GM12878 (cell line): ENCODE measurements at regions not wholly inside any gene's neighbourhood (a gene's known extent, or its start where the extent isn't known, plus 50 kb on each side); places are given as distances from the start of the nearest gene placed in this dataset.

Experiments
- ATAC-seq: fragments of 200-7000 bp; cut with Tn5 transposase; 3 replicates; pipeline ENCODE4 v1.9.1; 2020; ENCODE audit warnings: mild to moderate bottlenecking, moderate library complexity
- BruUV-seq: library from RNA; stranded (reverse); fragments of 400-500 nt; replicated peaks from 2 replicates; lab custom pipeline; 2021; lab: Mats Ljungman, UMichigan
- CTCF ChIA-PET: fragments of 300-600 bp; sonication (Branson Sonifier 250); formaldehyde crosslinking; extraction: SDS; loops from one replicate; lab custom pipeline; 2021; ENCODE audit warnings: inconsistent platforms; lab: Yijun Ruan, JAX
- POLR2A ChIA-PET: fragments of 350-600 bp; formaldehyde crosslinking; extraction: SDS; loops from one replicate; lab custom pipeline; 2021; ENCODE audit warnings: inconsistent platforms; lab: Charles Lee
- RAD21 ChIA-PET: fragments of 300-600 bp; sonication (Branson Sonifier 250); formaldehyde crosslinking; loops from one replicate; lab custom pipeline; 2023; ENCODE audit warnings: antibody characterized with exemption; ENCODE audit not compliant: unreplicated experiment; lab: Charles Lee
- SMC1A ChIA-PET: fragments of 300-600 bp; sonication (Branson Sonifier 250); formaldehyde crosslinking; loops from one replicate; lab custom pipeline; 2023; ENCODE audit not compliant: unreplicated experiment, uncharacterized antibody; lab: Charles Lee
- DNase-seq: peaks from one replicate; pipeline ENCODE4 v3.0.0-alpha.2; 2011; ENCODE audit warnings: low read depth, low spot score
- FAIRE-seq: peaks from 3 replicates; lab custom pipeline; 2011; peaks lifted over from hg19 to GRCh38; lab: Jason Lieb, UNC
- H2AFZ ChIP-seq: 2 replicates; pipeline ENCODE4 v1.6.0; 2011; ENCODE audit warnings: low read depth, low read length, control low read depth; ENCODE audit not compliant: control insufficient read depth
- H3K27ac ChIP-seq: 2 replicates; pipeline ENCODE4 v1.5.1; 2011; ENCODE audit warnings: control low read depth; ENCODE audit not compliant: control insufficient read depth, insufficient read depth
- H3K27me3 ChIP-seq, 2 experiments: replicated peaks in 1 of 2; 2 replicates each; pipeline versions ENCODE4 v1.6.0 to v1.6.1; 2011; ENCODE audit warnings: low read length in 1 of 2; ENCODE audit not compliant: control insufficient read depth in 2 of 2, insufficient read depth in 2 of 2
- H3K36me3 ChIP-seq, 2 experiments: 2 replicates each; pipeline ENCODE4 v1.5.1; 2011; ENCODE audit warnings: low read length in 1 of 2; ENCODE audit not compliant: control insufficient read depth in 2 of 2, insufficient read depth in 2 of 2
- H3K4me1 ChIP-seq: 2 replicates; pipeline ENCODE4 v1.6.1; 2011; ENCODE audit warnings: mild to moderate bottlenecking, low read length, moderate library complexity, mixed read lengths; ENCODE audit not compliant: control insufficient read depth, insufficient read depth
- H3K4me2 ChIP-seq: 2 replicates; pipeline ENCODE4 v1.6.0; 2011; ENCODE audit warnings: control low read depth; ENCODE audit not compliant: control insufficient read depth, insufficient read depth
- H3K4me3 ChIP-seq: fragments of 200-600 bp; sonication (generic); 2 replicates; pipeline ENCODE4 v1.5.1; 2016
- H3K79me2 ChIP-seq: 2 replicates; pipeline ENCODE4 v1.6.0; 2011; ENCODE audit warnings: low read length; ENCODE audit not compliant: control insufficient read depth, insufficient read depth
- H3K9ac ChIP-seq: 2 replicates; pipeline ENCODE4 v1.8.0; 2011; ENCODE audit warnings: low read length, control low read depth, mixed read lengths; ENCODE audit not compliant: control insufficient read depth, insufficient read depth
- H3K9me3 ChIP-seq: replicated peaks from 3 replicates; pipeline ENCODE4 v1.5.1; 2011; ENCODE audit warnings: mild to moderate bottlenecking, low read length; ENCODE audit not compliant: control insufficient read depth, insufficient read depth
- H4K20me1 ChIP-seq: 2 replicates; pipeline ENCODE4 v1.6.0; 2011; ENCODE audit not compliant: control insufficient read depth, insufficient read depth
- BCL11A ChIP-seq: IDR thresholded peaks from 2 replicates; pipeline ENCODE4 v1.6.1; 2011; ENCODE audit warnings: low read depth, low read length
- HDGF ChIP-seq: fragments of 450-650 bp; IDR thresholded peaks from 2 replicates; pipeline ENCODE4 v1.6.1; 2016; ENCODE audit warnings: antibody characterized with exemption
- PAX5 ChIP-seq: IDR thresholded peaks from 2 replicates; pipeline ENCODE4 v1.6.1; 2011; ENCODE audit warnings: low read depth, low read length, borderline replicate concordance
- STAT1 ChIP-seq: fragments of 450-650 bp; conservative IDR thresholded peaks from 2 replicates; pipeline ENCODE4 v1.6.1; 2014; ENCODE audit warnings: antibody characterized with exemption, mild to moderate bottlenecking
- TCF7 ChIP-seq: IDR thresholded peaks from 2 replicates; pipeline ENCODE4 v1.6.1; 2014; ENCODE audit warnings: antibody characterized with exemption, borderline replicate concordance
- WGBS: methylation state at CpG from one replicate; pipeline ENCODE4 v1.1.6; 2016; ENCODE audit warnings: low lambda C conversion rate; ENCODE audit not compliant: insufficient replicate concordance, insufficient coverage; ENCODE audit errors: missing lambda C conversion rate; 5-methylcytosine and 5-hydroxymethylcytosine counted together
- in situ Hi-C: fragments of 300-500 bp; cut with MboI; formaldehyde crosslinking; loops from 9 replicates; pipeline ENCODE4 v1.14.3; 2018; ENCODE audit warnings: mixed read lengths
- intact Hi-C: fragments of 100-400 bp; cut with micrococcal nuclease; formaldehyde crosslinking; loops from one replicate; pipeline ENCODE4 v1.14.2; 2022; ENCODE audit not compliant: unreplicated experiment
- TF ChIP-seq, protein P1 (sequence below): fragments of 450-650 bp; IDR thresholded peaks from 2 replicates; pipeline ENCODE4 v1.6.1; 2016; ENCODE audit warnings: mild to moderate bottlenecking, moderate library complexity, borderline replicate concordance
- TF ChIP-seq, protein P2 (sequence below), 3 experiments: IDR thresholded peaks in 2 of 3; conservative IDR thresholded peaks in 1 of 3; 2 replicates each; pipeline ENCODE4 v1.5.1; 2011; ENCODE audit warnings: low read depth in 3 of 3, low read length in 3 of 3, mild to moderate bottlenecking in 3 of 3, control low read depth in 2 of 3, moderate library complexity in 2 of 3, inconsistent platforms in 1 of 3, mixed read lengths in 1 of 3; ENCODE audit not compliant: control insufficient read depth in 2 of 3, insufficient read depth in 1 of 3; ENCODE audit errors: extremely low read depth in 1 of 3

DNA sequence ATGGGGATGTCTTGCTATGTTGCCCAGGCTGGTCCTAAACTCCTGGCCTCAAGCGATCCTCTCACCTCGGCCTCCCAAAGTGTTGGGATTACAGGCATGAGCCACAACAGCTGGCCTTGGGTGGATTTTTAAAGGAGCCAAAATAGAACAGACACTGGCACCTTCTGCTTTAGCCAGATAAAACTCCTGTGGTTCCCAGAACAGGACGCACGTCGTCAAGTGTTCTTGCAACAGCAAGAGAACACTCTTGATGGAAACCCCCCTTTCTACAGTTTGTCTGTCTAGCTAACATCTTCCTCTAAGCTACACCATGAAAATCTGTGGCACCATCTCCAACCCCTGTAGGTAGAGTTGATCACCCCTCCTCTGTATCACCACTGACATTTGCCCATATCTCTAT is 122.6 kb downstream of the NPIPB5 start:
- in situ Hi-C loops: no loop called here
- RAD21 ChIA-PET: no interaction called here
- POLR2A ChIA-PET: no interaction called here
- Histone ChIP-seq H3K9ac (no peak overlapping the region), H3K4me3 (no peak overlapping the region), H3K4me1 (no peaks in the 10 kb centered on the region), H4K20me1 (no peaks in the 10 kb centered on the region), H3K36me3 (no peaks in the 10 kb centered on the region), H3K27me3 (no peaks in the 10 kb centered on the region), H3K9me3 (no peaks in the 10 kb centered on the region), H2AFZ (no peak overlapping the region), H3K27ac (no peak overlapping the region), H3K79me2 (no peaks in the 10 kb centered on the region), H3K4me2 (no peak overlapping the region)
- ATAC-seq (no peak), FAIRE-seq (no peak), DNase-seq (no peak)
- intact Hi-C loops: no loop called here
- SMC1A ChIA-PET: no interaction called here
- no peak for TF ChIP-seq PAX5
- TF ChIP-seq, protein P1, sequence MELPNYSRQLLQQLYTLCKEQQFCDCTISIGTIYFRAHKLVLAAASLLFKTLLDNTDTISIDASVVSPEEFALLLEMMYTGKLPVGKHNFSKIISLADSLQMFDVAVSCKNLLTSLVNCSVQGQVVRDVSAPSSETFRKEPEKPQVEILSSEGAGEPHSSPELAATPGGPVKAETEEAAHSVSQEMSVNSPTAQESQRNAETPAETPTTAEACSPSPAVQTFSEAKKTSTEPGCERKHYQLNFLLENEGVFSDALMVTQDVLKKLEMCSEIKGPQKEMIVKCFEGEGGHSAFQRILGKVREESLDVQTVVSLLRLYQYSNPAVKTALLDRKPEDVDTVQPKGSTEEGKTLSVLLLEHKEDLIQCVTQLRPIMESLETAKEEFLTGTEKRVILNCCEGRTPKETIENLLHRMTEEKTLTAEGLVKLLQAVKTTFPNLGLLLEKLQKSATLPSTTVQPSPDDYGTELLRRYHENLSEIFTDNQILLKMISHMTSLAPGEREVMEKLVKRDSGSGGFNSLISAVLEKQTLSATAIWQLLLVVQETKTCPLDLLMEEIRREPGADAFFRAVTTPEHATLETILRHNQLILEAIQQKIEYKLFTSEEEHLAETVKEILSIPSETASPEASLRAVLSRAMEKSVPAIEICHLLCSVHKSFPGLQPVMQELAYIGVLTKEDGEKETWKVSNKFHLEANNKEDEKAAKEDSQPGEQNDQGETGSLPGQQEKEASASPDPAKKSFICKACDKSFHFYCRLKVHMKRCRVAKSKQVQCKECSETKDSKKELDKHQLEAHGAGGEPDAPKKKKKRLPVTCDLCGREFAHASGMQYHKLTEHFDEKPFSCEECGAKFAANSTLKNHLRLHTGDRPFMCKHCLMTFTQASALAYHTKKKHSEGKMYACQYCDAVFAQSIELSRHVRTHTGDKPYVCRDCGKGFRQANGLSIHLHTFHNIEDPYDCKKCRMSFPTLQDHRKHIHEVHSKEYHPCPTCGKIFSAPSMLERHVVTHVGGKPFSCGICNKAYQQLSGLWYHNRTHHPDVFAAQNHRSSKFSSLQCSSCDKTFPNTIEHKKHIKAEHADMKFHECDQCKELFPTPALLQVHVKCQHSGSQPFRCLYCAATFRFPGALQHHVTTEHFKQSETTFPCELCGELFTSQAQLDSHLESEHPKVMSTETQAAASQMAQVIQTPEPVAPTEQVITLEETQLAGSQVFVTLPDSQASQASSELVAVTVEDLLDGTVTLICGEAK: no peak
- TF ChIP-seq TCF7: no peak
- no peak for TF ChIP-seq STAT1
- TF ChIP-seq, protein P2, sequence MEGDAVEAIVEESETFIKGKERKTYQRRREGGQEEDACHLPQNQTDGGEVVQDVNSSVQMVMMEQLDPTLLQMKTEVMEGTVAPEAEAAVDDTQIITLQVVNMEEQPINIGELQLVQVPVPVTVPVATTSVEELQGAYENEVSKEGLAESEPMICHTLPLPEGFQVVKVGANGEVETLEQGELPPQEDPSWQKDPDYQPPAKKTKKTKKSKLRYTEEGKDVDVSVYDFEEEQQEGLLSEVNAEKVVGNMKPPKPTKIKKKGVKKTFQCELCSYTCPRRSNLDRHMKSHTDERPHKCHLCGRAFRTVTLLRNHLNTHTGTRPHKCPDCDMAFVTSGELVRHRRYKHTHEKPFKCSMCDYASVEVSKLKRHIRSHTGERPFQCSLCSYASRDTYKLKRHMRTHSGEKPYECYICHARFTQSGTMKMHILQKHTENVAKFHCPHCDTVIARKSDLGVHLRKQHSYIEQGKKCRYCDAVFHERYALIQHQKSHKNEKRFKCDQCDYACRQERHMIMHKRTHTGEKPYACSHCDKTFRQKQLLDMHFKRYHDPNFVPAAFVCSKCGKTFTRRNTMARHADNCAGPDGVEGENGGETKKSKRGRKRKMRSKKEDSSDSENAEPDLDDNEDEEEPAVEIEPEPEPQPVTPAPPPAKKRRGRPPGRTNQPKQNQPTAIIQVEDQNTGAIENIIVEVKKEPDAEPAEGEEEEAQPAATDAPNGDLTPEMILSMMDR (IDR thresholded peaks at IDR 0.05 in 2 of 3, conservative IDR thresholded peaks at IDR 0.05 in 1 of 3; ENCODE audit: control insufficient read depth in 2 of 3, extremely low read depth in 1 of 3, insufficient read depth in 1 of 3, low read depth in 3 of 3, low read length in 3 of 3): no peak
- no peak for TF ChIP-seq BCL11A
- TF ChIP-seq HDGF: no peak
- BruUV-seq: no TSS peak
- WGBS: 47% methylated on average over 5 of the region's 5 CpGs
- CTCF ChIA-PET: interaction anchor here (2.2 kb wide), 1 partner anchor 10 kb away, joined by 8 read pairs; no protein-coding TSS in a partner anchor
